PC-3 (cell line): ENCODE measurements at regions not wholly inside any gene's neighbourhood (a gene's known extent, or its start where the extent isn't known, plus 50 kb on each side); places are given as distances from the start of the nearest gene placed in this dataset.

ENCODE experiments used
- ATAC-seq: fragments of 200-7000 bp; cut with Tn5 transposase; 2 replicates; pipeline ENCODE4 v1.9.1; 2020; ENCODE audit warnings: mild to moderate bottlenecking, moderate library complexity
- BruUV-seq: library from RNA; stranded (reverse); fragments of 400-500 nt; replicated peaks from 2 replicates; lab custom pipeline; 2021; lab: Mats Ljungman, UMichigan
- CTCF ChIA-PET: fragments of 300-600 bp; sonication (Branson Sonifier 250); formaldehyde crosslinking; loops from one replicate; lab custom pipeline; 2022; ENCODE audit warnings: antibody characterized with exemption; lab: Charles Lee
- POLR2A ChIA-PET: fragments of 300-600 bp; sonication (Branson Sonifier 250); formaldehyde crosslinking; loops from one replicate; lab custom pipeline; 2022; ENCODE audit warnings: antibody characterized with exemption; ENCODE audit not compliant: unreplicated experiment; lab: Charles Lee
- DNase-seq: peaks from one replicate; pipeline ENCODE4 v3.0.0-alpha.2; 2015
- H2AFZ ChIP-seq: fragments of 300-600 bp; sonication (generic); 2 replicates; pipeline ENCODE4 v1.6.0; 2016; ENCODE audit warnings: antibody characterized with exemption, low read length
- H3F3A ChIP-seq: fragments of 300-600 bp; sonication (generic); one replicate; pipeline ENCODE4 v1.6.0; 2017; ENCODE audit warnings: antibody characterized with exemption, low read length, control low read depth, mild to moderate bottlenecking; ENCODE audit not compliant: unreplicated experiment
- H3K27ac ChIP-seq: fragments of 300-600 bp; sonication (generic); 2 replicates; pipeline ENCODE4 v1.5.1; 2016; ENCODE audit warnings: mild to moderate bottlenecking, low read length
- H3K27me3 ChIP-seq: fragments of 300-600 bp; sonication (generic); 2 replicates; pipeline ENCODE4 v1.6.1; 2016; ENCODE audit warnings: low read length, mixed read lengths
- H3K36me3 ChIP-seq: fragments of 300-600 bp; sonication (generic); 2 replicates; pipeline ENCODE4 v1.6.1; 2016; ENCODE audit warnings: low read depth, mixed run types, low read length, mixed read lengths
- H3K4me1 ChIP-seq: fragments of 300-600 bp; sonication (generic); 2 replicates; pipeline ENCODE4 v1.5.1; 2016; ENCODE audit warnings: low read length; ENCODE audit not compliant: insufficient read depth
- H3K4me2 ChIP-seq: fragments of 300-600 bp; sonication (generic); 2 replicates; pipeline ENCODE4 v1.6.0; 2016; ENCODE audit warnings: low read length
- H3K4me3 ChIP-seq: fragments of 300-600 bp; sonication (generic); 2 replicates; pipeline ENCODE4 v1.5.1; 2016; ENCODE audit warnings: mild to moderate bottlenecking, low read length, mixed read lengths
- H3K79me2 ChIP-seq: fragments of 300-600 bp; sonication (generic); 2 replicates; pipeline ENCODE4 v1.6.1; 2017; ENCODE audit warnings: low read length, mixed read lengths
- H3K9ac ChIP-seq: fragments of 300-600 bp; sonication (generic); 2 replicates; pipeline ENCODE4 v1.6.0; 2016; ENCODE audit warnings: mild to moderate bottlenecking, low read length
- H3K9me2 ChIP-seq: fragments of 300-600 bp; sonication (generic); replicated peaks from 2 replicates; pipeline ENCODE4 v1.6.1; 2016; ENCODE audit warnings: mixed run types, low read length, mixed read lengths
- H3K9me3 ChIP-seq: fragments of 300-600 bp; sonication (generic); 2 replicates; pipeline ENCODE4 v1.6.1; 2016; ENCODE audit warnings: low read length, mixed read lengths
- H4K20me1 ChIP-seq: fragments of 300-600 bp; sonication (generic); 2 replicates; pipeline ENCODE4 v1.6.1; 2016; ENCODE audit warnings: low read length, mixed read lengths
- EZH2 ChIP-seq: fragments of 300-600 bp; sonication (generic); IDR thresholded peaks from one replicate; pipeline ENCODE4 v1.6.1; 2017; ENCODE audit warnings: antibody characterized with exemption, mild to moderate bottlenecking, low read length; ENCODE audit not compliant: unreplicated experiment
- EZH2phosphoT487 ChIP-seq: fragments of 300-600 bp; sonication (generic); IDR thresholded peaks from 2 replicates; pipeline ENCODE4 v1.6.1; 2018; ENCODE audit warnings: mild to moderate bottlenecking, antibody characterized with exemption, low read length, borderline replicate concordance
- intact Hi-C: fragments of 100-400 bp; cut with micrococcal nuclease; formaldehyde crosslinking; loops from 2 replicates; pipeline ENCODE4 v1.9.0; 2023
- TF ChIP-seq, protein P1 (sequence below): fragments of 300-600 bp; sonication (generic); conservative IDR thresholded peaks from 2 replicates; pipeline ENCODE4 v1.5.1; 2017; ENCODE audit warnings: antibody characterized with exemption, low read depth, mild to moderate bottlenecking, low read length

DNA sequence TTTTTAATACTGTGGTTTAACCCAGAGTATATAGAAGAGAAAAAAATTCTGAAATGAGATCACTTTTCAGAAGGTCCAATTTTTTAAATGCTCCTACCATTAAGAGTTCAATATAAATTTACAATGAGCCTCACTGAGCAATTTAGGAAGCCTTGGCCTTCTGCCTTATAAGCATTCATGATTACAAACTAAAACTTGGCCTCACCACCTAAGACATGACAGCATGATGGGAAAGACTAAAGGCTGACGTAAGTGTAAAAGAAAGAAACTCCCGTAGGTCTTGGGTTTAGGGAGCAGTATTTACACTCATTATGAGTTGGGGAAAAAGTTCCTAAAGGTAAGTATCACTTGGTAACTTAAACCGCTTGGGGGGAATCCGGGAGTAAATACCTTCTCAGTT lies 70.7 kb upstream of the ESRRG start:
- Histone ChIP-seq H3K4me1 (no peaks in the 10 kb centered on the region), H3K9me2 (no peaks in the 10 kb centered on the region), H4K20me1 (no peaks in the 10 kb centered on the region), H3K9ac (no peak overlapping the region), H3K79me2 (no peaks in the 10 kb centered on the region), H2AFZ (no peak overlapping the region), H3K4me2 (no peak overlapping the region), H3K9me3 (no peaks in the 10 kb centered on the region), H3K36me3 (no peaks in the 10 kb centered on the region), H3K27me3 (no peaks in the 10 kb centered on the region), H3K27ac (no peak overlapping the region), H3K4me3 (no peak overlapping the region), H3F3A (no peaks in the 10 kb centered on the region)
- BruUV-seq = no TSS peak
- CTCF ChIA-PET = no interaction called here
- DNase-seq = no peak
- intact Hi-C loops = no loop called here
- no peak for ATAC-seq
- POLR2A ChIA-PET = no interaction called here
- TF ChIP-seq, protein P1, sequence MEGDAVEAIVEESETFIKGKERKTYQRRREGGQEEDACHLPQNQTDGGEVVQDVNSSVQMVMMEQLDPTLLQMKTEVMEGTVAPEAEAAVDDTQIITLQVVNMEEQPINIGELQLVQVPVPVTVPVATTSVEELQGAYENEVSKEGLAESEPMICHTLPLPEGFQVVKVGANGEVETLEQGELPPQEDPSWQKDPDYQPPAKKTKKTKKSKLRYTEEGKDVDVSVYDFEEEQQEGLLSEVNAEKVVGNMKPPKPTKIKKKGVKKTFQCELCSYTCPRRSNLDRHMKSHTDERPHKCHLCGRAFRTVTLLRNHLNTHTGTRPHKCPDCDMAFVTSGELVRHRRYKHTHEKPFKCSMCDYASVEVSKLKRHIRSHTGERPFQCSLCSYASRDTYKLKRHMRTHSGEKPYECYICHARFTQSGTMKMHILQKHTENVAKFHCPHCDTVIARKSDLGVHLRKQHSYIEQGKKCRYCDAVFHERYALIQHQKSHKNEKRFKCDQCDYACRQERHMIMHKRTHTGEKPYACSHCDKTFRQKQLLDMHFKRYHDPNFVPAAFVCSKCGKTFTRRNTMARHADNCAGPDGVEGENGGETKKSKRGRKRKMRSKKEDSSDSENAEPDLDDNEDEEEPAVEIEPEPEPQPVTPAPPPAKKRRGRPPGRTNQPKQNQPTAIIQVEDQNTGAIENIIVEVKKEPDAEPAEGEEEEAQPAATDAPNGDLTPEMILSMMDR = no peak
- no peak for TF ChIP-seq EZH2
- no peak for TF ChIP-seq EZH2phosphoT487

DNA sequence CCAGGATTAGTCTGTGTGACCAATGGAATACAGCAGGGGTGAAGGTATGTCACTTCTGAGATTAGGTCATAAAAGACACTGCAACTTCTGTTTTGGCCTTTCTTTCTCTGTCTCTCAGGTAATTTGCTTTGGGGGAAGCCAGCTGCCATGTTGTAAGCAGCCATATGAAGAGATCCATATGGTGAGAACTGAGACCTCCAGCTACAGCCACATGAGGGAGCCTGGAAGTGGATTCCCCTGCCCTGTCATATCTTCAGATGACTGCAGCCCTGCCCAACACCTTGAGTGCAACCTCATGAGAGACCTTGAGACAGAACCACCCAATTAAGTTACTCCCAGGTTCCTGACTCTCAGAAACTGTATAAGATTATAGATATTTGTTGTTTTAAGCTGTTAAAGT lies 70.1 kb upstream of the ESRRG start:
- Histone ChIP-seq H3K9ac (no peak overlapping the region), H3K9me3 (no peaks in the 10 kb centered on the region), H3K4me3 (no peak overlapping the region), H3K79me2 (no peaks in the 10 kb centered on the region), H3K36me3 (no peaks in the 10 kb centered on the region), H3K27ac (no peak overlapping the region), H4K20me1 (no peaks in the 10 kb centered on the region), H2AFZ (no peak overlapping the region), H3K9me2 (no peaks in the 10 kb centered on the region), H3F3A (no peaks in the 10 kb centered on the region), H3K4me1 (no peaks in the 10 kb centered on the region), H3K27me3 (no peaks in the 10 kb centered on the region), H3K4me2 (no peak overlapping the region)
- no peak for TF ChIP-seq EZH2phosphoT487
- TF ChIP-seq, protein P1 = peak; percentile 47; the same call in 1 of the 2 replicates
- POLR2A ChIA-PET = no interaction called here
- intact Hi-C loops = no loop called here
- no TSS peak for BruUV-seq
- peak; percentile 45 for DNase-seq
- ATAC-seq = peak; percentile 59
- CTCF ChIA-PET = no interaction called here

DNA sequence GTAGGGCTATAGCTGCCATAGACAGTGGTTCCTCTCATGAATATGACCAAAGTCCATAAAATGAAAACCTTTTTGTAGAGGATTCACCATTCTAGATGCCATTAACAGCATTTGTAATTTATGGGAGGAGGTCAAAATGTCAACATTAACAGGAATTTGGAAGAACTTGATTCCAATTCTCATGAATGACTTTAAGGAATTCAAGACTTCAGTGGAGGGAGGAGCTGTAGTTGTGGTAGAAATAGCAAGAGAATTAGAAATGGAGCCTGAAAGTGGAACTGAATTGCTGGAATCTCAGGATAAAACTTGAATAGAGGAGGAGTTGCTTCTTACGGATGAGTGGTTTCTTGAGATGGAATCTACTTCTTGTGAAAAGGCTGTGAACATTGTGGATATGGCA lies 65.4 kb upstream of the ESRRG start:
- H3K9me2 ChIP-seq = no peaks in the 10 kb centered on the region
- H3K4me1 ChIP-seq = no peaks in the 10 kb centered on the region
- ATAC-seq (no peak), DNase-seq (no peak)
- H3K9ac ChIP-seq = no peak overlapping the region
- no peaks in the 10 kb centered on the region for H4K20me1 ChIP-seq
- intact Hi-C loops = no loop called here
- ChIA-PET CTCF (interaction anchor here (0.6 kb wide), 1 partner anchor 391 kb away, joined by 4 read pairs; no protein-coding TSS in a partner anchor), POLR2A (no interaction called here)
- H3K27ac ChIP-seq = no peak overlapping the region
- no peaks in the 10 kb centered on the region for H3K36me3 ChIP-seq
- no TSS peak for BruUV-seq
- H2AFZ ChIP-seq = no peak overlapping the region
- TF ChIP-seq EZH2 = no peak
- TF ChIP-seq, protein P1 = no peak
- TF ChIP-seq EZH2phosphoT487 = no peak
- no peak overlapping the region for H3K4me3 ChIP-seq
- H3K27me3 ChIP-seq = 0 out of 2 replicates have a peak, but pooled peaks cover 6% of the 10 kb centered on the region
- H3K9me3 ChIP-seq = no peaks in the 10 kb centered on the region
- H3F3A ChIP-seq = no peaks in the 10 kb centered on the region
- H3K79me2 ChIP-seq = no peaks in the 10 kb centered on the region
- H3K4me2 ChIP-seq = no peak overlapping the region
